GM12875 (cell line): ENCODE measurements at regions not wholly inside any gene's neighbourhood (a gene's known extent, or its start where the extent isn't known, plus 50 kb on each side); places are given as distances from the start of the nearest gene placed in this dataset.
A peak's percentile ranks its signal among the peaks of the same experiment; 100 is the strongest.
"Not testable (repeated sequence)": the region's sequence is repeated elsewhere in the genome, so short reads cannot be mapped to it uniquely, and the experiment has no call there.

Experiments used
- H3K4me3 ChIP-seq: one replicate; pipeline ENCODE4 v1.5.1; 2011; ENCODE audit warnings: low read depth, low read length, control low read depth
- CTCF ChIP-seq: IDR thresholded peaks from 2 replicates; pipeline ENCODE4 v1.5.1; 2011; ENCODE audit warnings: low read depth, mild to moderate bottlenecking, control low read depth, inconsistent platforms, low read length, moderate library complexity, borderline replicate concordance; ENCODE audit not compliant: insufficient read depth

DNA sequence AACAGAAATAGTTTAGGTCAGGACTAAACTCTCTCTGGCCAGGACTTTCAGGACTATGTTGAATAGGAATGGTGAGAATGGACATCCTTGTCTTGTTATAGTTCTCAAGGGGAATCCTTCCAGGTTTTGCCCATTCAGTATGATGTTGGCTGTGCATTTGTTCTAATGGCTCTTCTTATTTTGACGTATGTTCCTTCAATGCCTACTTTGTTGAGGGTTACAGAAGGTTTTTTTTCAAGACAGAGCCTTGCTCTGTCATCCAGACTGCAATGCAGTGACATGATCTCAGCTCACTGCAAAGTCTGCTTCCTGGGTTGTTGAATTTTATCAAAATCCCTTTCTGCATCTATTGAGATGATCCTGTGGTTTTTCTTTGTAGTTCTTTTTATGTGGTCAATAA is 79.5 kb upstream of the NID2 start:
- no peak for TF ChIP-seq CTCF
- no peak overlapping the region for H3K4me3 ChIP-seq

GRCh38 chr14:52146504-52146903 is 77.6 kb upstream of the NID2 start:
- H3K4me3 ChIP-seq, result no peak overlapping the region
- TF ChIP-seq CTCF, result no peak

GRCh38 chr14:52144099-52144498 is 75.2 kb upstream of the NID2 start:
- H3K4me3 ChIP-seq, result not testable (repeated sequence)

DNA sequence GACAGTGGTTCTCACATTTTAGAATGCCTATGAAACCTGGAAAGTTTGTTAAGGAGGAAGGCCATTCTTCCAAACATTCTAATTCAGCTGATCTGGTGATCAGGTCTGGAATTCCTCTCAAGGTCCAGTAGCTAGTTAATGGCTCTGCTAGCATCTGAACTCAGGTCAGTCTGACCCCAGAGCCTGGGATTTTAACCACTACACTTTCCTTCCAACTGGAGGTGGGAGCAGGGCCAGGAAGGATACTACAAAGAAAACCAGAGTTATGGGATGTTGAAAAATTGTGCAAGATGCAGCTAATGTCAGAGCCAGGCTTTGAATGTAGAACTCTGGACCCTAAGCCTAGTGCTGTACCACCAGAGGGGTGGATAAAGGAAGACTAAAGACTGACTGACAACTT is 73.6 kb upstream of the NID2 start:
- no peak overlapping the region for H3K4me3 ChIP-seq
- TF ChIP-seq CTCF, result no peak

DNA sequence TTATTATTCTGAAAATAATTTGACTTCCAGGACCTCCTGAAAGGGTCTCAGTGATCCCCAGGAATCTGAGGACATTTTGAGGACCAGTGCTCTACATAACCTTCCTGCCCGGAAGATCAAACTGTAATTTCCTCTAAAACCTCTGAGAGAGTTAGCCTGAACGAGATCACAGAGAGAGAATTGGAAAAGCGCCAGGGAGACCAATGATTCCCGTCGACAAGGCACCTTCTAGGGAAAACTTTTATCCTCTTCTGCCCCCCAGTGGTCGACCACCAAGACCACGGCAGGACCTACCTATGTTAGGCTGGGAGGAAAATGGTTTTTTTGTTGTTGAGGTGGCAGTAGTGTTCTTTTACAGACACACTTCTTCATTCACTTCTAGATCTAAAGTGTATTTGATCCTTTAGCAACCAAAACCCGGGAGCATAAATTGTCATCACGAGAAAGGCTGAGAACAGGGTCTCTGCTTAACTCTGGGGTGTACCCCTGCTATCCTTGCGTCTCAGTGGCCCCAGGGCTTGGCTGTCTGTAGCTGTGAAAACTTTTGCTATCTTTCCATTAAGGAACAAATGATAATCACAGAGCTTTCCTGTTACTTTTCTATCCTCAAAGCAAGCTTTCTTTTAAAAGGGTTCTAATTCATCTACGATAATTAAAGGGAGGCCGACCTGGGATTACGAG is 62.9 kb upstream of the NID2 start:
- TF ChIP-seq CTCF, result peak; percentile 48; the same call in 1 of the 2 replicates
- H3K4me3 ChIP-seq, result no peak overlapping the region

DNA sequence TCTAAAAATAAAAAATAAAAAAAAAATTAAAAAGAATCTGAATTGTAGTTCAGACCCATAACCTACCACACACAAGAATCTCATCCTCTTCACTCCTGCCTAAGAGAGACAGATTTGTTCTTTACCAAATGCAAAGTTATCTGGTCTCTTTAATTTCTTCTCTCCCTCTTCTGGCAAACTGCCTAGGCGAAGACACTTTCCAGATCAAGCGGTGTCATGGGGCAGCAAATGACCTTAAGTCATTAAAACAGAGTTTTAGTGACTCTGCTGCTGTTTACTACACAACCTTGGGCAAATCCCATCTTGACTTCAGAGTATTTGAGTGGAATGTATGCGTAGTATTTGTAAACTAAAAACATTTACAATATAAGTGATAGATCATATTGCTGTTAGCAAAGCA is 60.9 kb upstream of the NID2 start:
- no peak overlapping the region for H3K4me3 ChIP-seq
- no peak for TF ChIP-seq CTCF

DNA sequence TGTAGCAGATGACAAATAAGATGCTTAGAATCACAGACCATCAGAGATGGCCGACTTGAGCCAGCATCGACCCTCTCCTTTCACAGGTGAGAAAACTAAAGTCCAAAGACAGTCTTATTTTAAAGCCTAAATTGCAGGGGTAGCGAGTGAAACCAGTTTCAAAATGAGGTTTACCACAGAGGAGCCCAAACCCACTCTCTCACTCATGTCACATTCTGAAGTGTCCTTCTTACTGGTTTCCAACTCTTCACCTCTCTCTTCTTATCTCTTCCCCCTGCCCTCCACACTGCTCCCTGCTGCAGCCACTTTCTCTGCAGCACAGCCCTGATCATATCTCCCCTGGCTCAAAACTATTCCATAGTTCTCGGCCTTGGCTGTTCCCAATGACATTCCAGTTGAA is 57.0 kb upstream of the NID2 start:
- TF ChIP-seq CTCF, result no peak
- no peak overlapping the region for H3K4me3 ChIP-seq
